ENCODE measurements at regions not wholly inside any gene's neighbourhood (a gene's known extent, or its start where the extent isn't known, plus 50 kb on each side); places are given as distances from the start of the nearest gene placed in this dataset.

GRCh38 chr1:56068908-56069307 lies 510.5 kb downstream of the PLPP3 start:
- DNase-seq (no peak), ATAC-seq (no peak)
- no peaks in the 10 kb centered on the region for H3K9me3 ChIP-seq (ENCODE audit: control insufficient read depth, insufficient read depth, low read length)
- no peak overlapping the region for H3K4me3 ChIP-seq (ENCODE audit: low read length)
- no peak for TF ChIP-seq CTCF (IDR thresholded peaks at IDR 0.05)
- H3K27me3 ChIP-seq (ENCODE audit: control insufficient read depth, insufficient read depth, low read length), result no peaks in the 10 kb centered on the region
- H3K4me1 Mint-ChIP-seq, result no peaks in the 10 kb centered on the region
- no peak overlapping the region for H3K27ac Mint-ChIP-seq
- no peaks in the 10 kb centered on the region for H3K36me3 ChIP-seq (ENCODE audit: control insufficient read depth, insufficient read depth, low read length)
- no peak overlapping the region for H3K27ac ChIP-seq (ENCODE audit: low read length)
- intact Hi-C loops (cut with micrococcal nuclease), result no loop called here
- H3K4me3 Mint-ChIP-seq, result no peak overlapping the region
- 85% methylated on average over 1 of the region's 1 CpG for WGBS (ENCODE audit: insufficient coverage)
- H3K36me3 Mint-ChIP-seq, result no peaks in the 10 kb centered on the region
- H3K9me3 Mint-ChIP-seq, result peaks cover 3 to 5% of the 10 kb centered on the region in 2 donors
- H3K27me3 Mint-ChIP-seq (ENCODE audit: low read depth in 2 of 2), result peaks cover 0 to 4% of the 10 kb centered on the region in 2 donors
- no peaks in the 10 kb centered on the region for H3K4me1 ChIP-seq (ENCODE audit: control insufficient read depth, insufficient read depth, low read length)

- no peaks in the 10 kb centered on the region for H3K4me1 Mint-ChIP-seq
- no peaks in the 10 kb centered on the region for H3K27me3 ChIP-seq (ENCODE audit: control insufficient read depth, insufficient read depth, low read length)
- H3K4me3 ChIP-seq (ENCODE audit: low read length), result no peak overlapping the region
- H3K27ac Mint-ChIP-seq, result no peak overlapping the region
- H3K9me3 ChIP-seq (ENCODE audit: control insufficient read depth, insufficient read depth, low read length), result no peaks in the 10 kb centered on the region
- intact Hi-C loops (cut with micrococcal nuclease), result no loop called here
- H3K27ac ChIP-seq (ENCODE audit: low read length), result no peak overlapping the region
- peaks cover 0 to 4% of the 10 kb centered on the region in 2 donors for H3K27me3 Mint-ChIP-seq (ENCODE audit: low read depth in 2 of 2)
- H3K4me1 ChIP-seq (ENCODE audit: control insufficient read depth, insufficient read depth, low read length), result no peaks in the 10 kb centered on the region
- WGBS (ENCODE audit: insufficient coverage), result 74% methylated on average over 6 of the region's 6 CpGs
- no peak for TF ChIP-seq CTCF (IDR thresholded peaks at IDR 0.05)
- no peak overlapping the region for H3K4me3 Mint-ChIP-seq
- ATAC-seq, result no peak
- no peak for DNase-seq
- no peaks in the 10 kb centered on the region for H3K36me3 Mint-ChIP-seq
- H3K9me3 Mint-ChIP-seq, result peaks cover 3 to 5% of the 10 kb centered on the region in 2 donors
- H3K36me3 ChIP-seq (ENCODE audit: control insufficient read depth, insufficient read depth, low read length), result no peaks in the 10 kb centered on the region
Measured at GRCh38 chr1:56068210-56068609, 511.2 kb downstream of the PLPP3 start.

GRCh38 chr1:56065729-56066128 lies 513.6 kb downstream of the PLPP3 start:
- Mint-ChIP-seq H3K9me3 (peaks cover 5 to 9% of the 10 kb centered on the region in 2 donors), H3K4me3 (no peak overlapping the region), H3K27ac (no peak overlapping the region), H3K27me3 (ENCODE audit: low read depth in 2 of 2) (peaks cover 0 to 9% of the 10 kb centered on the region in 2 donors), H3K4me1 (no peaks in the 10 kb centered on the region), H3K36me3 (no peaks in the 10 kb centered on the region)
- intact Hi-C loops (cut with micrococcal nuclease), result no loop called here
- Histone ChIP-seq H3K9me3 (ENCODE audit: control insufficient read depth, insufficient read depth, low read length) (no peaks in the 10 kb centered on the region), H3K27ac (ENCODE audit: low read length) (no peak overlapping the region), H3K36me3 (ENCODE audit: control insufficient read depth, insufficient read depth, low read length) (no peaks in the 10 kb centered on the region), H3K4me1 (ENCODE audit: control insufficient read depth, insufficient read depth, low read length) (no peaks in the 10 kb centered on the region), H3K27me3 (ENCODE audit: control insufficient read depth, insufficient read depth, low read length) (no peaks in the 10 kb centered on the region), H3K4me3 (ENCODE audit: low read length) (no peak overlapping the region)
- ATAC-seq, result no peak
- DNase-seq, result no peak
- TF ChIP-seq CTCF (IDR thresholded peaks at IDR 0.05), result no peak
- WGBS (ENCODE audit: insufficient coverage), result 71% methylated on average over 3 of the region's 3 CpGs

GRCh38 chr1:56064705-56065104 lies 514.7 kb downstream of the PLPP3 start:
- Mint-ChIP-seq H3K9me3 (peaks cover 5 to 9% of the 10 kb centered on the region in 2 donors), H3K36me3 (no peaks in the 10 kb centered on the region), H3K4me1 (no peaks in the 10 kb centered on the region), H3K27me3 (ENCODE audit: low read depth in 2 of 2) (peaks cover 0 to 9% of the 10 kb centered on the region in 2 donors), H3K4me3 (no peak overlapping the region), H3K27ac (no peak overlapping the region)
- intact Hi-C loops (cut with micrococcal nuclease), result no loop called here
- TF ChIP-seq CTCF (IDR thresholded peaks at IDR 0.05), result no peak
- 100% methylated on average over 1 of the region's 3 CpGs for WGBS (ENCODE audit: insufficient coverage)
- Histone ChIP-seq H3K4me3 (ENCODE audit: low read length) (no peak overlapping the region), H3K9me3 (ENCODE audit: control insufficient read depth, insufficient read depth, low read length) (no peaks in the 10 kb centered on the region), H3K4me1 (ENCODE audit: control insufficient read depth, insufficient read depth, low read length) (no peaks in the 10 kb centered on the region), H3K36me3 (ENCODE audit: control insufficient read depth, insufficient read depth, low read length) (no peaks in the 10 kb centered on the region), H3K27me3 (ENCODE audit: control insufficient read depth, insufficient read depth, low read length) (no peaks in the 10 kb centered on the region), H3K27ac (ENCODE audit: low read length) (no peak overlapping the region)
- no peak for DNase-seq
- no peak for ATAC-seq
